OCI-LY1 (cell line): ENCODE measurements at regions not wholly inside any gene's neighbourhood (a gene's known extent, or its start where the extent isn't known, plus 50 kb on each side); places are given as distances from the start of the nearest gene placed in this dataset.

Source experiments
- CTCF ChIP-seq: fragments of 200-600 bp; sonication (generic), shearing (Covaris generic); IDR thresholded peaks from 2 replicates; pipeline ENCODE4 v1.5.1; 2017; ENCODE audit warnings: mild to moderate bottlenecking, antibody characterized with exemption, low read length, moderate library complexity, mixed read lengths
- EZH2 ChIP-seq: fragments of 200-600 bp; sonication (generic), shearing (Covaris generic); IDR thresholded peaks from 2 replicates; pipeline ENCODE4 v1.8.0; 2017; ENCODE audit warnings: borderline replicate concordance, mixed run types, mild to moderate bottlenecking, antibody characterized with exemption, low read length, moderate library complexity, mixed read lengths

GRCh38 chr4:53671757-53672156 lies 80.5 kb upstream of the LNX1 start:
- TF ChIP-seq CTCF = no peak
- TF ChIP-seq EZH2 = no peak
